LNCAP (cell line): ENCODE measurements at regions not wholly inside any gene's neighbourhood (a gene's known extent, or its start where the extent isn't known, plus 50 kb on each side); places are given as distances from the start of the nearest gene placed in this dataset.

Experiments
- CTCF ChIP-seq: fragments of 450-650 bp; IDR thresholded peaks from 2 replicates; pipeline ENCODE4 v1.5.1; 2017; ENCODE audit warnings: mild to moderate bottlenecking

DNA sequence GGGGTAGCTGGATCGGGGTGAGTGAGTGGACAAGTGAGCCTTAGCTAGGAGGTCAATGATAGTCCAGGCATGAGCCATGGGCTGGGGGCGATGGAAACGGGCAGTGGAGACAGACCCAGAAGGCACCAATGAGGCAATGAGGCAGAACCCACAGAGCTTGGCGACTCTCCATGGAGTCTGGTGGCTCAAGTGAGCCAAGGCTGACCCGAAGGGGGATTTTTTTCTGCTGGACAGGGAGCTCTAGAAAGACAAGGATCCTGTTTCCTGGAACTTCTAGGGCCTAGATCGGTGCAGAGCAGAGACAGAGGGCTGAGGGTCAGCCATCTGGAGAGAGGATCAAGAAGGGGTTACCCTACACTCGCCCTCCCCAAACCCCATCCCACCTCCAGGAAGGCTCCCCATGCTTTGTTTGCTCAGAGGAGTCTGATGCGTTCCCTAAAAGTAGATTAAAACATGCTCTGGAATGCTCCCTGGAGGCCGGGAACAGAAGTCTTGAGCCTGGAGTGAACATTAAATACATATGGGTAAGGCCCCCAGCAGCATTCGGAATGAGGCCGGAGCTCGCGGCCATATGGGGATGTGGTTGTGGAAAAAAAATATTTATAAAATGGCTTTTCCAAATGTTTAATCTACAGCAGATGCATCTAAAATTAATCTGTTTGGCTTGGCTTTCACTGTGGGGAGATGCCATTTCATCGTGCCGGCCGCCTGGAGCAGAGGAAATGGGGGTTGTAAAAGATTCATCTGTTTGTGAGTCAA, 237.8 kb upstream of the PMEPA1 start:
- TF ChIP-seq CTCF, result no peak

DNA sequence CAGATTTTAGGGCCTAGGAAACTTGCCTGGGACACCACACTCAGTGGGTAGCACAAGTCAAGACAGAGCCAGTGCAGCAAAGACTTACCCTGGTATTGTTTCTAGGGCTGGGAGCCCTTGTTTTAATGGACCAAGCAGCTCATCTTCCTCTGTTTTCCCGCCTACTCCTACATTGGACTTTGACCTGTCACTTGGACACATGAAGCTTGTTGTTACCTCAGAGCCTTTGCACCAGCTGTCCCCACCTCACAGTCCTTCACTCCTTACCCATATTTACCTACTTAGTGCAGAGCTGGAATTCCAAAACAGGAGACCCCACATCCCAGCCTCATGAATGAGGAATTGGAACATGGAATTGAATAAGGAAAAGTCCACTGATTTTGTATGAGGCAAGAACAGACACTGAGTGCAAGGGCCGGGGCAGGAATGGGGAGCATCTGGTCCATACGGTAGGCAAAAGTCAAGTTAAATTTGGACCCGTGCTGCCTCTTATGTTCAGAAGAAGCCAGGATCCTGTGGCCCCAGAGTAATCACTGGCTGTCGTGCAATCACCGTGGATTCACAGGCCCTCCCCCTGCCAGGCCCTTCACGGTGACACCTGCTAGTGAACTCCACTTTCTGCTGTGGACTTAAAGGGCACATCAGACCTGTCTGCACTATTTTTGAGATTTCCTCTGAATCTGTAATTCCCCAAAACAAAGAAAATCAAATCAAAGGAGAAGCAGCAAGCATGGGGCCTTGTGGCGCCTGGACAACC, 236.9 kb upstream of the PMEPA1 start:
- no peak for TF ChIP-seq CTCF

- TF ChIP-seq CTCF, result no peak
Measured at GRCh38 chr20:57944988-57945387, 235.2 kb upstream of the PMEPA1 start.

DNA sequence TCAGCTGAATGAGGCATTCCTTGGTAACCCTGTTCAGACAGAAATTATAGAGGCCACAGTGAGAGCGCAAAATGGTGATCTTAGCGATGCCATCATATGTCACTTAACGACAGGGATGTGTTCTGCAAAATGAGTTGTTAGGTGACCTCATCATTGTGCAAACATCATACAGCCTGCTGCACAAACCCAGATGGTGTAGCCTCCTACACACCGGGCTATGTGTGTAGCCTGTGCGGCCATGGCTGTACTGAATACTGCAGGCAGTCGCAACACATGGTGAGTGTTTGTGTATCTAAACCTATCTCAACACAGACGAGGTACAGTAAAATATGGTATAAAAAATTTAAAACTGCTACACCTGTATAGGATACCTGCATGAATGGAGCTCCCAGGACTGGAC, 234.1 kb upstream of the PMEPA1 start:
- TF ChIP-seq CTCF, result no peak

DNA sequence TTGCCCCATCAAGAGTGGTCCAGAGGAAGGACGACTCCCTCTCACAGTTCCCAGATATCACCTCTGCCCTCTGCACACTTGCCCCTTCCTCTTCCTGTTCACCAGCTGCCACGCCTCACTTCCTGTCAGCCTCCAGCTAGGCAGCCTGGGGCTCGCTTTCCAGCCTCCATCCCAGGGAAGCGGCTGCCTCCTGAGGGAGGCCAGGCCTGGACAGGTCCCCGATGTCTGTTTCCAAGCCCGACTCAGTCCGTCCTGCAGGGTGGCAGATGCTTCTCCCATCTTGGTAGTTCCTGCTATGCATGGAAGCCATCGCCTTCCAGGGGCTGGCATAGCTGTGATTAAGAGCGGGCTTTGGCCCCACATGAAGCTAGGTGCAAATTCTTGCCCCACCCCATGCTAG, 233.5 kb upstream of the PMEPA1 start:
- no peak for TF ChIP-seq CTCF

- TF ChIP-seq CTCF, result no peak
Measured at GRCh38 chr20:57941604-57942381, 232.0 kb upstream of the PMEPA1 start.

DNA sequence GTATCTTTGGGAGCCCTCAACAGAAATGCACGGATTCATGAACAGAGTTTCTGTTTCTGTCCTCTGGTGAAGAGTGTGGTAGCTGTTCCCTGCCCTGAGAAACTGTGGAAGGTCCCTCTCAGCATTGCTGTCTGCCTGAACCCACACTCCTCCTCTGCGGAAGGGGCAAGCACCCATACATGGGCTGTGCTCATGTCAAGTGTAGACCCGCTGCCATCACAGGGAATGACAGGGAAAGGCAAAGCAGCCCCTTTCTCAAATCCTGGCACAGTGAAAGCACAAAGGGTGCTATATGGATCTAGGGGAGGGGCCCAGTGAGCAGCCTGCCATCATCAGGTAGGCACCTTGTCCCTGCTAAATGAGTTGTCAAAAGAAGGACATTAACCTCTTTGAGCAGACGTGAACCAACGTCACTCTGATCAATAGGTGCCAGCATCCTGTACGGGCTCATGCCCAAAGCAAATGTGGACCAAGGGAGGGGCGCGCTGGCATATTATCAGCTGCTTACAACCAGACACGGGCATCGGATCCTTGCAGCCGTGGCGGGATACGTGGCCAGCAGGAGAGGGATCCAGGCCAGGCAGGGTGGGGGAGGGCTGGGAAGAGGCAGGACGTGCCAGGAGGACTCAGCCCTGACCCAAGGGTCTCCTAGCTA, 231.2 kb upstream of the PMEPA1 start:
- TF ChIP-seq CTCF, result no peak
